Activated B cell treated with CpG ODN at 0.5 μM for 24 hours (primary cell): ENCODE measurements at regions not wholly inside any gene's neighbourhood (a gene's known extent, or its start where the extent isn't known, plus 50 kb on each side); places are given as distances from the start of the nearest gene placed in this dataset.

Source experiments
- ATAC-seq: fragments of 200-7000 bp; cut with Tn5 transposase; one replicate; pipeline ENCODE4 v1.10.0; 2021; ENCODE audit warnings: low read depth, mild to moderate bottlenecking, moderate library complexity
- CTCF ChIA-PET: fragments of 350-600 bp; sonication (Branson Sonifier 250); formaldehyde crosslinking; loops from one replicate; lab custom pipeline; 2021; ENCODE audit warnings: antibody characterized with exemption; lab: Charles Lee
- POLR2A ChIA-PET: fragments of 350-600 bp; sonication (Branson Sonifier 250); formaldehyde crosslinking; loops from one replicate; lab custom pipeline; 2021; ENCODE audit warnings: antibody characterized with exemption; lab: Charles Lee
- DNase-seq: peaks from one replicate; pipeline ENCODE4 v3.0.0; 2022
- H3K27ac Mint-ChIP-seq: one replicate; pipeline ENCODE4 v1.8.0; 2020; ENCODE audit warnings: mixed read lengths
- H3K27me3 Mint-ChIP-seq: one replicate; pipeline ENCODE4 v1.8.0; 2021; ENCODE audit warnings: mixed read lengths
- H3K36me3 Mint-ChIP-seq: one replicate; pipeline ENCODE4 v1.8.0; 2021; ENCODE audit warnings: low read depth, mixed read lengths
- H3K4me1 Mint-ChIP-seq: one replicate; pipeline ENCODE4 v1.8.0; 2021; ENCODE audit warnings: mixed read lengths
- H3K4me3 Mint-ChIP-seq: one replicate; pipeline ENCODE4 v1.8.0; 2020; ENCODE audit warnings: mild to moderate bottlenecking, mixed read lengths
- H3K9me3 Mint-ChIP-seq: one replicate; pipeline ENCODE4 v1.8.0; 2020; ENCODE audit warnings: mixed read lengths
- CTCF ChIP-seq: fragments of 200-600 bp; IDR thresholded peaks from one replicate; pipeline ENCODE4 v1.8.0; 2022; ENCODE audit warnings: antibody characterized with exemption, mild to moderate bottlenecking
- intact Hi-C: fragments of 100-400 bp; cut with micrococcal nuclease; formaldehyde crosslinking; loops from one replicate; pipeline ENCODE4 v1.15.1; 2024

GRCh38 chr5:27191786-27192510, 153.6 kb upstream of the CDH9 start:
- no peak for DNase-seq
- H3K4me1 Mint-ChIP-seq: no peaks in the 10 kb centered on the region
- H3K27me3 Mint-ChIP-seq: no peaks in the 10 kb centered on the region
- POLR2A ChIA-PET: no interaction called here
- intact Hi-C loops: no loop called here
- peaks cover 9% of the 10 kb centered on the region for H3K9me3 Mint-ChIP-seq
- CTCF ChIA-PET: no interaction called here
- no peaks in the 10 kb centered on the region for H3K36me3 Mint-ChIP-seq
- no peak for ATAC-seq
- no peak overlapping the region for H3K4me3 Mint-ChIP-seq
- H3K27ac Mint-ChIP-seq: no peak overlapping the region
- TF ChIP-seq CTCF: no peak

- intact Hi-C loops: no loop called here
- no peak for TF ChIP-seq CTCF
- no peak overlapping the region for H3K27ac Mint-ChIP-seq
- H3K36me3 Mint-ChIP-seq: no peaks in the 10 kb centered on the region
- ChIA-PET CTCF (no interaction called here), POLR2A (no interaction called here)
- H3K27me3 Mint-ChIP-seq: no peaks in the 10 kb centered on the region
- H3K9me3 Mint-ChIP-seq: peaks cover 2% of the 10 kb centered on the region
- DNase-seq: no peak
- ATAC-seq: no peak
- no peaks in the 10 kb centered on the region for H3K4me1 Mint-ChIP-seq
- H3K4me3 Mint-ChIP-seq: no peak overlapping the region
Measured at GRCh38 chr5:27172693-27173092, 134.3 kb upstream of the CDH9 start.

GRCh38 chr5:27171761-27172261, 133.4 kb upstream of the CDH9 start:
- POLR2A ChIA-PET: no interaction called here
- Mint-ChIP-seq H3K27ac (no peak overlapping the region), H3K27me3 (no peaks in the 10 kb centered on the region), H3K9me3 (peaks cover 2% of the 10 kb centered on the region), H3K36me3 (no peaks in the 10 kb centered on the region), H3K4me1 (no peaks in the 10 kb centered on the region), H3K4me3 (no peak overlapping the region)
- ATAC-seq (no peak), DNase-seq (no peak)
- CTCF ChIA-PET: no interaction called here
- intact Hi-C loops: no loop called here
- no peak for TF ChIP-seq CTCF

- no peaks in the 10 kb centered on the region for H3K36me3 Mint-ChIP-seq
- intact Hi-C loops: no loop called here
- DNase-seq: no peak
- no peaks in the 10 kb centered on the region for H3K27me3 Mint-ChIP-seq
- no peak for TF ChIP-seq CTCF
- ATAC-seq: no peak
- H3K27ac Mint-ChIP-seq: no peak overlapping the region
- ChIA-PET POLR2A (no interaction called here), CTCF (no interaction called here)
- no peaks in the 10 kb centered on the region for H3K4me1 Mint-ChIP-seq
- H3K4me3 Mint-ChIP-seq: no peak overlapping the region
- peaks cover 17% of the 10 kb centered on the region for H3K9me3 Mint-ChIP-seq
Measured at GRCh38 chr5:27158775-27159174, 120.4 kb upstream of the CDH9 start.

GRCh38 chr5:27158171-27158570, 119.8 kb upstream of the CDH9 start:
- POLR2A ChIA-PET: no interaction called here
- DNase-seq (no peak), ATAC-seq (no peak)
- no peak overlapping the region for H3K4me3 Mint-ChIP-seq
- intact Hi-C loops: no loop called here
- CTCF ChIA-PET: no interaction called here
- H3K9me3 Mint-ChIP-seq: peaks cover 16% of the 10 kb centered on the region
- no peaks in the 10 kb centered on the region for H3K36me3 Mint-ChIP-seq
- no peaks in the 10 kb centered on the region for H3K4me1 Mint-ChIP-seq
- TF ChIP-seq CTCF: no peak
- H3K27ac Mint-ChIP-seq: no peak overlapping the region
- H3K27me3 Mint-ChIP-seq: no peaks in the 10 kb centered on the region
